ENCODE measurements at regions not wholly inside any gene's neighbourhood (a gene's known extent, or its start where the extent isn't known, plus 50 kb on each side); places are given as distances from the start of the nearest gene placed in this dataset.

DNA sequence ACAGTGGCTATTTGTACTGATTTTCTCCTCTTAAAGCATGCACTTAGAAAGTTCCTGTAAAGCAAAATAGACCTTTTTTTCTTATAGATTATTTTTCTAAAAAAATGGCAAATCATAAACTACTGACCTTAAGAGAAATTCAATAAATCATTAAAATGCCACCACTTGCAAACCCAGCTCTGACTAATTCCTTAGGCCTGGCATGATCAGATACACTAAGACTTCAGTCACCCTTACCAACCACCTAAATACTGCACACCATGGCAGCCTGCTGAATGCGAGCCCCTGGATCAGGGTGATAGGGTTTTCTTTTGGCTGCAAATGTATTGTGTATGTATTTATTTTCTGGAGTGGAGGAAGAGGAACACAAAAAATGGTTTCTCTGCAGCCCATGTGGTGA, 370.6 kb upstream of the TBL1XR1 start:
- TF ChIP-seq, protein P1, sequence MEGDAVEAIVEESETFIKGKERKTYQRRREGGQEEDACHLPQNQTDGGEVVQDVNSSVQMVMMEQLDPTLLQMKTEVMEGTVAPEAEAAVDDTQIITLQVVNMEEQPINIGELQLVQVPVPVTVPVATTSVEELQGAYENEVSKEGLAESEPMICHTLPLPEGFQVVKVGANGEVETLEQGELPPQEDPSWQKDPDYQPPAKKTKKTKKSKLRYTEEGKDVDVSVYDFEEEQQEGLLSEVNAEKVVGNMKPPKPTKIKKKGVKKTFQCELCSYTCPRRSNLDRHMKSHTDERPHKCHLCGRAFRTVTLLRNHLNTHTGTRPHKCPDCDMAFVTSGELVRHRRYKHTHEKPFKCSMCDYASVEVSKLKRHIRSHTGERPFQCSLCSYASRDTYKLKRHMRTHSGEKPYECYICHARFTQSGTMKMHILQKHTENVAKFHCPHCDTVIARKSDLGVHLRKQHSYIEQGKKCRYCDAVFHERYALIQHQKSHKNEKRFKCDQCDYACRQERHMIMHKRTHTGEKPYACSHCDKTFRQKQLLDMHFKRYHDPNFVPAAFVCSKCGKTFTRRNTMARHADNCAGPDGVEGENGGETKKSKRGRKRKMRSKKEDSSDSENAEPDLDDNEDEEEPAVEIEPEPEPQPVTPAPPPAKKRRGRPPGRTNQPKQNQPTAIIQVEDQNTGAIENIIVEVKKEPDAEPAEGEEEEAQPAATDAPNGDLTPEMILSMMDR (IDR thresholded peaks at IDR 0.05), result no peak
- TF ChIP-seq POLR2A (IDR thresholded peaks at IDR 0.05), result no peak
- no peak for TF ChIP-seq EP300 (IDR thresholded peaks at IDR 0.05)
